ENCODE measurements at regions not wholly inside any gene's neighbourhood (a gene's known extent, or its start where the extent isn't known, plus 50 kb on each side); places are given as distances from the start of the nearest gene placed in this dataset.

- no peaks in the 10 kb centered on the region for H3K9me3 Mint-ChIP-seq
- H3K36me3 Mint-ChIP-seq (ENCODE audit: low read depth), result no peaks in the 10 kb centered on the region
- DNase-seq (ENCODE audit: low spot score), result no peak
- intact Hi-C loops (cut with micrococcal nuclease), result no loop called here
- H3K4me3 Mint-ChIP-seq (ENCODE audit: low read depth), result no peak overlapping the region
- H3K4me1 Mint-ChIP-seq (ENCODE audit: low read depth), result no peaks in the 10 kb centered on the region
- H3K27ac Mint-ChIP-seq, result no peak overlapping the region
- H3K27me3 Mint-ChIP-seq (ENCODE audit: low read depth), result no peaks in the 10 kb centered on the region
These were observed 663.5 kb upstream of the GOT2 start for GRCh38 chr16:59397638-59398037.

DNA sequence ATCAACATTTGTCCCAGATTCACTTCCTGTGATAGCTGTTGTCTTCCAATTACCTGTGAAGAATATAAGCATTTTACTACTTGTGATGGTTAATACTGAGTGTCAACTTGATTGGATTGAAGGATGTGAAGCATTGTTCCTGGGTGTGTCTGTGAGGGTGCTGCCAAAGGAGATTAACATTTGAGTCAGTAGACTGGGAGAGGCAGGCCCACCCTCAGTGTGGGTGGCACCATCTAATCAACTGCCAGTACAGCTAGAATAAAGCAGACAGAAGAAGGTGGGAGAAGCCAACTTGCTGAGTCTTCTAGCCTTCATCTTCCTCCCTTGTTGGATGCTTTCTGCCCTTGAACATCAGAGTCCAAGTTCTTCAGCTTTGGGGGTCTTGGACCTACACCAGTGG, 660.4 kb upstream of the GOT2 start:
- Mint-ChIP-seq H3K4me1 (ENCODE audit: low read depth) (no peaks in the 10 kb centered on the region), H3K36me3 (ENCODE audit: low read depth) (no peaks in the 10 kb centered on the region), H3K9me3 (no peaks in the 10 kb centered on the region), H3K27me3 (ENCODE audit: low read depth) (no peaks in the 10 kb centered on the region), H3K27ac (no peak overlapping the region), H3K4me3 (ENCODE audit: low read depth) (no peak overlapping the region)
- intact Hi-C loops (cut with micrococcal nuclease), result no loop called here
- no peak for DNase-seq (ENCODE audit: low spot score)

DNA sequence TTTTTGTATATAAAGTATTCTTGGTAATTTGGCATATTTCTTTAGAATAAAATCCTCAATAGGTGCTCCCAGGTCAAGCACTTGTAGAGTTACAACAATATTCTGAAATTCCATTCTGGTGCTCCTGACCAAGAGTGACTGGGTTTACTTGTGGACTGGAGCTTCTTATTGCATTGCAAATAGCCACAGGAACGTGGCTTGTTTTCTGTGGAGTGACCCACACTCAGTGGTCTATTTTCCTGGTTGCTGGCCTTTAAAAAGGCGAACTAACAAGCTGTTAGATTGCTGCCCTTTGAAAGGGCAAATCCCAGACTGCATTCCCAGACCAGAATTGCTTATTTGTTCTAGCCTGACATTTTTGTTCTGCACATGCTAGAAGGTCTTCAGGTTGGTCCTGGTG, 658.8 kb upstream of the GOT2 start:
- no peaks in the 10 kb centered on the region for H3K4me1 Mint-ChIP-seq (ENCODE audit: low read depth)
- no peaks in the 10 kb centered on the region for H3K9me3 Mint-ChIP-seq
- no peak for DNase-seq (ENCODE audit: low spot score)
- H3K4me3 Mint-ChIP-seq (ENCODE audit: low read depth), result no peak overlapping the region
- intact Hi-C loops (cut with micrococcal nuclease), result no loop called here
- no peak overlapping the region for H3K27ac Mint-ChIP-seq
- H3K36me3 Mint-ChIP-seq (ENCODE audit: low read depth), result no peaks in the 10 kb centered on the region
- no peaks in the 10 kb centered on the region for H3K27me3 Mint-ChIP-seq (ENCODE audit: low read depth)

DNA sequence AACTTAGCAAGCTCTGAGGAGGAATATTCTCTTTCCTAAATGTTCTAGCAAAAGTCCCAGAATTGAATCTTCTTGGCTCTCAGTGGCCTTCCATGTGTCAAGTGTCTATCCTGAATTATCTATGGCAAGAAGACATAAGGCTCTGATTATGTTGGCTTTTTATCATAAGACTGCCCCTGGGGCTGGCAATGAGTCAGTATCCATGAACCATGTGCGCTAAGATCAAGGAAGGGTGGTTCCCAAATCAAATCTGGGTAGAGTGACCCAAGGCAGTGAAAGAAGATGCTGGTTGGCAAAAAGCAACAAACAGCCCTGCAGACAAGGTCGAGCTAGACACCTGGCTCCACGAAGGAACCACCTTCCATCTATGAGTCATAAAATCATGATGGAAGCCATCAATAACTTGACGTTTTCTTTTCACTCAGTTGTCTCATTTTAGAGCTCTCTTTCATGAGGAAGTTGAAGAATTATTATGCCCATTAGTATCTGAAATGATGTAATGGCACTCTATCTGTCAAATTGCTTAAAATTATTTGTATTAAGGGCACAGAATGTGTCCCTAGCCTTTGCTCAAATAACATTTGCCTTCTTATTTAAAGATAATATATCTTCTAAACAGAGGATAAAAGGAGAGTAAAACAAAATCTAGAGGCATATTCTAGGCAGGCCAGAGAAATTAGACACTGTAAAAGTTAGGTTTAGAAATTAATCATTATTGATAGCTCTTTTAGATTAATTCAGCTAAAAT, 657.7 kb upstream of the GOT2 start:
- Mint-ChIP-seq H3K4me3 (ENCODE audit: low read depth) (no peak overlapping the region), H3K36me3 (ENCODE audit: low read depth) (no peaks in the 10 kb centered on the region), H3K27ac (no peak overlapping the region), H3K27me3 (ENCODE audit: low read depth) (no peaks in the 10 kb centered on the region), H3K9me3 (no peaks in the 10 kb centered on the region), H3K4me1 (ENCODE audit: low read depth) (no peaks in the 10 kb centered on the region)
- intact Hi-C loops (cut with micrococcal nuclease), result no loop called here
- no peak for DNase-seq (ENCODE audit: low spot score)

GRCh38 chr16:59385959-59386358, 651.8 kb upstream of the GOT2 start:
- no peaks in the 10 kb centered on the region for H3K4me1 Mint-ChIP-seq (ENCODE audit: low read depth)
- H3K4me3 Mint-ChIP-seq (ENCODE audit: low read depth), result no peak overlapping the region
- H3K27ac Mint-ChIP-seq, result no peak overlapping the region
- no peaks in the 10 kb centered on the region for H3K27me3 Mint-ChIP-seq (ENCODE audit: low read depth)
- H3K36me3 Mint-ChIP-seq (ENCODE audit: low read depth), result no peaks in the 10 kb centered on the region
- no peak for DNase-seq (ENCODE audit: low spot score)
- intact Hi-C loops (cut with micrococcal nuclease), result no loop called here
- no peaks in the 10 kb centered on the region for H3K9me3 Mint-ChIP-seq

DNA sequence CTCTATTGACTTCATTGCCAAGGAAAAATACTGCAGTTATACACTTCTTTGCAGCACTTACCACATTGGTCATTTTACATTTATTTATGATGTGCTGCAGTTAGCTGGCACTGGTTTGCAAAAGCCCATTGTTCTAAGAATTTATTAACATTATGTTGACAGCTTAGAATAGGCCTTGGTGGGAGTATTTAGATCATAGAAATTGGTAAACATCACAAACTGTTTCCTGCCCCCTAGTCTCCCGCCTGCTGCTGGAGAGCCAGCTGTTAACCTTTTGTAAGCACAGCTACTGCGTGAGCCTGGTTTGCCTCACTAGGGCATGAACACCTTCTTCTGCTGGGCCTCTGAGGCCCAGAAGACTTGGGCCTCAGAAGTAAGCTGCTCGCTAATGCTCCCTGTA, 651.4 kb upstream of the GOT2 start:
- intact Hi-C loops (cut with micrococcal nuclease), result no loop called here
- no peak for DNase-seq (ENCODE audit: low spot score)
- Mint-ChIP-seq H3K4me3 (ENCODE audit: low read depth) (no peak overlapping the region), H3K4me1 (ENCODE audit: low read depth) (no peaks in the 10 kb centered on the region), H3K9me3 (no peaks in the 10 kb centered on the region), H3K27ac (no peak overlapping the region), H3K27me3 (ENCODE audit: low read depth) (no peaks in the 10 kb centered on the region), H3K36me3 (ENCODE audit: low read depth) (no peaks in the 10 kb centered on the region)

DNA sequence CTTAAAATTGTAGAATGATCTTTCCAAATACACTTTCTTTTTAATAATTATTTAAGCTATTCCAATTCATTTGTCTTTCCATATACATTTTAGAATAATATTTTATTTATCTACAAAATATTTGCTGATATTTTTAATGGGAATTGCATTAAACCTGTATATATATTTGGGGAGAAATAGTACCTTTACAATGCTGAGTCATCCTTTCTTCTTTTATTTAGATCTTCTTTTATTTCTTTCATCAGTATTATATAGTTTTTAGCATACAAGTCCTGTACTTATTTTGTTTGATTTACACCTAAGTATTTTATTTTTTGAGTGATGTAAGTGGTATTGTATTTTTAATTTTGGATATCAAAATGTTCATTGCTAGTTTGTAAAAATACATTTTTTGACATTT, 639.5 kb upstream of the GOT2 start:
- Mint-ChIP-seq H3K9me3 (no peaks in the 10 kb centered on the region), H3K27me3 (ENCODE audit: low read depth) (no peaks in the 10 kb centered on the region), H3K4me3 (ENCODE audit: low read depth) (no peak overlapping the region), H3K36me3 (ENCODE audit: low read depth) (no peaks in the 10 kb centered on the region), H3K4me1 (ENCODE audit: low read depth) (no peaks in the 10 kb centered on the region), H3K27ac (no peak overlapping the region)
- no peak for DNase-seq (ENCODE audit: low spot score)
- intact Hi-C loops (cut with micrococcal nuclease), result no loop called here

- Mint-ChIP-seq H3K4me1 (ENCODE audit: low read depth) (no peaks in the 10 kb centered on the region), H3K9me3 (no peaks in the 10 kb centered on the region), H3K36me3 (ENCODE audit: low read depth) (no peaks in the 10 kb centered on the region), H3K27me3 (ENCODE audit: low read depth) (no peaks in the 10 kb centered on the region), H3K4me3 (ENCODE audit: low read depth) (no peak overlapping the region), H3K27ac (no peak overlapping the region)
- intact Hi-C loops (cut with micrococcal nuclease), result no loop called here
- DNase-seq (ENCODE audit: low spot score), result no peak
These were observed 636.6 kb upstream of the GOT2 start for GRCh38 chr16:59370717-59371116.

DNA sequence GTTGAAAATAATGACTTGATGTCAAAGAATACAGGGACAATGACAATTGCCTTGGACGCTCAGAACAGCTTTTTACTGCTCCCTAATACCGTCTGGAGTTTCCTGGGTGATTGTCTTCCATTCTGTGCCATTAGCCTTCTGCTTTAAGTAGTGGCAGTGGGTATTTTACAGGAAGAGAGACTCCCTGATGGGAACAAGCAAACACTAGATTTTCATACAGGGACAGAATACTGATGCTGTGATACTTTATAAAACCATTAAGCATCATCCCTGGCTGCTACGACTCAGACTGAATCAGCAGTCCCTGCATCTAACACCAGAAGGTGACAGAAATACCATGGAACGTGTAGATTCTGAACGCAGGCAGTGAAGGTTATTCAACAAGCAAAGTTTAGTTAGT, 635.4 kb upstream of the GOT2 start:
- Mint-ChIP-seq H3K27me3 (ENCODE audit: low read depth) (no peaks in the 10 kb centered on the region), H3K4me3 (ENCODE audit: low read depth) (no peak overlapping the region), H3K9me3 (no peaks in the 10 kb centered on the region), H3K4me1 (ENCODE audit: low read depth) (no peaks in the 10 kb centered on the region), H3K36me3 (ENCODE audit: low read depth) (no peaks in the 10 kb centered on the region), H3K27ac (no peak overlapping the region)
- intact Hi-C loops (cut with micrococcal nuclease), result no loop called here
- no peak for DNase-seq (ENCODE audit: low spot score)

DNA sequence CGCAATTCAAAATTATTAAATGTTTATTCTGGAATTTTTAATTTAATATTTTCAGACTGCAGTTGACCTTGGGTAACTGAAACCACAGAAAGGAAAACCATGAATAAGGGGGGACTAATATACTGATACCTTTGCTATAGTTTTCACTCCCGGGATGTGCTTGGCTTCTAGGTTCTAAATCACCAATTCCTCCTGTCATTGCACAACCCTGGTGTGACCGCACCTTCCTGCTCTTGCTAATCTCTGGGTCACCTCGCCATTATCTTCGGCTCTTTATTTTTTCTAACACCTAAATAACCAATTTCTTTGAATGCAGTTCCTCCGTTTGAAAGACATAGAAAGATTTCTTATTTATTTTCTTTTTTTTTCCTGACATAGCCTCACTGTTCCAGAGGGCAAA, 634.5 kb upstream of the GOT2 start:
- Mint-ChIP-seq H3K27ac (no peak overlapping the region), H3K36me3 (ENCODE audit: low read depth) (no peaks in the 10 kb centered on the region), H3K27me3 (ENCODE audit: low read depth) (no peaks in the 10 kb centered on the region), H3K4me1 (ENCODE audit: low read depth) (no peaks in the 10 kb centered on the region), H3K4me3 (ENCODE audit: low read depth) (no peak overlapping the region), H3K9me3 (no peaks in the 10 kb centered on the region)
- DNase-seq (ENCODE audit: low spot score), result no peak
- intact Hi-C loops (cut with micrococcal nuclease), result no loop called here

DNA sequence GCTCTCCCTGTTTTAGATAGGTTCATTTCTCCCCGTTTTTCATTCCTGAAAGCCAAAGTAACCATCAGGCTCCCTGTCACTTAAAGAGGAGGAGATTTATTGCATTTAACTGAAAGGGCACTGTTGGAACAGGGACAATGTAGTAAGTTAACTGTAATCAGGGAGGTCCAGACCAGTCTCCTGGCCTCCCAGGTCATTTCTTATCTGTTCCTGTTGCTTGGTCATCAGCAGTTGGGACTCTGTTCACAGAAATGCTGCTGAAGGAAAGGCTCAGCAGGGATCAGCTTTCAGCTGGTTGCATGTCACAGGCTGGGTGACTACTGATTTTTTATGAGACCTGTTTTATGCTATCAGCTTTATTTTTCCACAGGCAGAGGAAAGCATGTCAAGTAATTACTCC, 622.6 kb upstream of the GOT2 start:
- DNase-seq (ENCODE audit: low spot score), result no peak
- Mint-ChIP-seq H3K4me3 (ENCODE audit: low read depth) (no peak overlapping the region), H3K36me3 (ENCODE audit: low read depth) (no peaks in the 10 kb centered on the region), H3K27ac (no peak overlapping the region), H3K27me3 (ENCODE audit: low read depth) (no peaks in the 10 kb centered on the region), H3K4me1 (ENCODE audit: low read depth) (no peaks in the 10 kb centered on the region), H3K9me3 (no peaks in the 10 kb centered on the region)
- intact Hi-C loops (cut with micrococcal nuclease), result no loop called here

DNA sequence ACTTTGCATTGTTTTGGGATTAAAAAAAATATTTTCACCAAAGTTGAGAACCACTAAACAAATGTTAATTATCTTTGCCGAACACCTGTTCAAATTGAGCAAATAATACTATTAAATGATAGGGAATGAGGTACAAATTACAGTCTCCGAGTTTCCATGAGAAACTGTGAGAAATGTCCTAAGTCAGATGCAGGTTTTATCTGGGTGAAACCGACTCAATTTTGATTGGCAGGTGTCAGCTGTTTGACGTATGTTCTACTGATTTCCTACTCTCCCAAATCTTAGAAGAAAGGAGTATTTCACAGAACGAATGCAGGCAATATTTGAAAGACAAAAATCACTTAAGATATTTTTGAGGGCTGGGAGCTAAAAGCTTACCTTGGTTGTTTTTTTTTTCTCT, 622.0 kb upstream of the GOT2 start:
- intact Hi-C loops (cut with micrococcal nuclease), result no loop called here
- no peaks in the 10 kb centered on the region for H3K9me3 Mint-ChIP-seq

DNA sequence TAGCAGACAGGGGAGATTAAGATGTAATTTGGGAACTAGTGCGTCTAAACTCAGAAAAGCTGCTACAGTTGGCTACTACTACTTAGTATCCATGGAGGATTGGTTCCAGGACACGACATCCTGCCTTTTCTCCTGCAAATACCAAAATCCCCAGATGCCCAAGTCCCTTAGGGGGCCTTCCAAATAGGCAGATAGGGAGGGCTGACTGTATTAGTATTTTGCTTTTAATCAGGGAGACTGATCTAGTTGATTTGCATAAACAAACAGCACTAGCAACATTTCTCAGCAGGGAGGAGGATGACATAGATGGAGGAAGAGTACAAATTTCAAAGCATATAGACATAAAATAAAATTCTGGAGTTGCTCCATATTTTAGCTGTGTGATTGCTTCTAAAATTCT, 621.6 kb upstream of the GOT2 start:
- Mint-ChIP-seq H3K36me3 (ENCODE audit: low read depth) (no peaks in the 10 kb centered on the region), H3K27ac (no peak overlapping the region), H3K27me3 (ENCODE audit: low read depth) (no peaks in the 10 kb centered on the region), H3K4me3 (ENCODE audit: low read depth) (no peak overlapping the region), H3K4me1 (ENCODE audit: low read depth) (no peaks in the 10 kb centered on the region), H3K9me3 (no peaks in the 10 kb centered on the region)
- intact Hi-C loops (cut with micrococcal nuclease), result no loop called here
- no peak for DNase-seq (ENCODE audit: low spot score)

More for the DNA sequence above, 622.0 kb upstream of the GOT2 start:
- H3K27me3 Mint-ChIP-seq (ENCODE audit: low read depth), result no peaks in the 10 kb centered on the region
- no peak overlapping the region for H3K4me3 Mint-ChIP-seq (ENCODE audit: low read depth)
- no peak for DNase-seq (ENCODE audit: low spot score)
- no peaks in the 10 kb centered on the region for H3K4me1 Mint-ChIP-seq (ENCODE audit: low read depth)
- H3K36me3 Mint-ChIP-seq (ENCODE audit: low read depth), result no peaks in the 10 kb centered on the region
- H3K27ac Mint-ChIP-seq, result no peak overlapping the region

- Mint-ChIP-seq H3K9me3 (no peaks in the 10 kb centered on the region), H3K4me3 (ENCODE audit: low read depth) (no peak overlapping the region), H3K27me3 (ENCODE audit: low read depth) (no peaks in the 10 kb centered on the region), H3K4me1 (ENCODE audit: low read depth) (no peaks in the 10 kb centered on the region), H3K36me3 (ENCODE audit: low read depth) (no peaks in the 10 kb centered on the region), H3K27ac (no peak overlapping the region)
- intact Hi-C loops (cut with micrococcal nuclease), result no loop called here
- DNase-seq (ENCODE audit: low spot score), result no peak
These were observed 617.3 kb upstream of the GOT2 start for GRCh38 chr16:59351305-59351903.
